ENCODE measurements at regions not wholly inside any gene's neighbourhood (a gene's known extent, or its start where the extent isn't known, plus 50 kb on each side); places are given as distances from the start of the nearest gene placed in this dataset.

- no peak for TF ChIP-seq ZBTB33 (IDR thresholded peaks at IDR 0.05; ENCODE audit: borderline replicate concordance, low read depth)
- no peak for TF ChIP-seq GATA2 (CRISPR knock-in tag; IDR thresholded peaks at IDR 0.05)
- TF ChIP-seq TEAD4 (IDR thresholded peaks at IDR 0.05; ENCODE audit: borderline replicate concordance, insufficient read depth) = no peak
- no peak for TF ChIP-seq EZH2phosphoT487 (IDR thresholded peaks at IDR 0.05; ENCODE audit: borderline replicate concordance, low read depth)
- TF ChIP-seq POLR2AphosphoS5 (IDR thresholded peaks at IDR 0.05; ENCODE audit: low read depth, low read length) = no peak
Observed at GRCh38 chr11:91902312-91902711, 322.3 kb upstream of the FAT3 start (continued).

- Histone ChIP-seq H3K36me3 (replicated peaks in 1 of 2; ENCODE audit: control insufficient read depth in 1 of 2, insufficient read depth in 2 of 2, low read length in 1 of 2) (no peaks in the 10 kb centered on the region), H3K27ac (ENCODE audit: low read depth in 2 of 2, low read length in 1 of 2) (no peak overlapping the region), H3K9me3 (no peaks in the 10 kb centered on the region), H4K20me1 (ENCODE audit: insufficient read depth) (no peaks in the 10 kb centered on the region), H3K4me3 (ENCODE audit: low read depth in 2 of 2, low read length in 1 of 2) (no peak overlapping the region), H3K9me2 (no peaks in the 10 kb centered on the region), H3K9ac (no peak overlapping the region), H3K27me3 (ENCODE audit: insufficient read depth) (no peaks in the 10 kb centered on the region), H3F3A (replicated peaks; ENCODE audit: insufficient read depth) (no peaks in the 10 kb centered on the region), H3K4me2 (no peak overlapping the region), H3K79me2 (ENCODE audit: insufficient read depth) (no peaks in the 10 kb centered on the region), H3K4me1 (ENCODE audit: control insufficient read depth in 1 of 2, insufficient read depth in 2 of 2, low read depth in 1 of 2, low read length in 1 of 2) (no peaks in the 10 kb centered on the region), H2AFZ (ENCODE audit: low read depth) (no peak overlapping the region)
- no peak for DNase-seq
- 40% methylated on average over 1 of the region's 1 CpG for WGBS (ENCODE audit: low lambda C conversion rate)
- ChIA-PET POLR2A (no interaction called here), CTCF (no interaction called here)
- TF ChIP-seq SMC3 (IDR thresholded peaks at IDR 0.05; ENCODE audit: low read depth, low read length) = no peak
- no peak for TF ChIP-seq SIN3A (IDR thresholded peaks at IDR 0.05; ENCODE audit: borderline replicate concordance, low read depth, low read length)
- TF ChIP-seq ZBTB33 (IDR thresholded peaks at IDR 0.05; ENCODE audit: borderline replicate concordance, low read depth) = no peak
- no peak for TF ChIP-seq RAD21 (IDR thresholded peaks at IDR 0.05; ENCODE audit: low read length)
- TF ChIP-seq GATA2 (CRISPR knock-in tag; IDR thresholded peaks at IDR 0.05) = no peak
- no peak for TF ChIP-seq FOXM1 (IDR thresholded peaks at IDR 0.05; ENCODE audit: low read depth)
- TF ChIP-seq NRF1 (IDR thresholded peaks at IDR 0.05; ENCODE audit: low read depth, low read length) = no peak
- TF ChIP-seq, protein P1, sequence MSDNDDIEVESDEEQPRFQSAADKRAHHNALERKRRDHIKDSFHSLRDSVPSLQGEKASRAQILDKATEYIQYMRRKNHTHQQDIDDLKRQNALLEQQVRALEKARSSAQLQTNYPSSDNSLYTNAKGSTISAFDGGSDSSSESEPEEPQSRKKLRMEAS (IDR thresholded peaks at IDR 0.05; ENCODE audit: low read depth) = no peak
- TF ChIP-seq, protein P2, sequence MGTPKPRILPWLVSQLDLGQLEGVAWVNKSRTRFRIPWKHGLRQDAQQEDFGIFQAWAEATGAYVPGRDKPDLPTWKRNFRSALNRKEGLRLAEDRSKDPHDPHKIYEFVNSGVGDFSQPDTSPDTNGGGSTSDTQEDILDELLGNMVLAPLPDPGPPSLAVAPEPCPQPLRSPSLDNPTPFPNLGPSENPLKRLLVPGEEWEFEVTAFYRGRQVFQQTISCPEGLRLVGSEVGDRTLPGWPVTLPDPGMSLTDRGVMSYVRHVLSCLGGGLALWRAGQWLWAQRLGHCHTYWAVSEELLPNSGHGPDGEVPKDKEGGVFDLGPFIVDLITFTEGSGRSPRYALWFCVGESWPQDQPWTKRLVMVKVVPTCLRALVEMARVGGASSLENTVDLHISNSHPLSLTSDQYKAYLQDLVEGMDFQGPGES (IDR thresholded peaks at IDR 0.05; ENCODE audit: low read depth, low read length) = no peak
- no peak for TF ChIP-seq GABPA (IDR thresholded peaks at IDR 0.05; ENCODE audit: low read depth)
- TF ChIP-seq EP300 (IDR thresholded peaks at IDR 0.05; ENCODE audit: borderline replicate concordance in 1 of 2, low read depth in 1 of 2, low read length in 1 of 2) = no peak
- TF ChIP-seq FOXJ3 (CRISPR knock-in tag; IDR thresholded peaks at IDR 0.05) = no peak
- no peak for TF ChIP-seq RXRA (IDR thresholded peaks at IDR 0.05; ENCODE audit: borderline replicate concordance, low read depth)
- TF ChIP-seq MEF2A (IDR thresholded peaks at IDR 0.05; ENCODE audit: borderline replicate concordance, low read depth) = no peak
- TF ChIP-seq USF2 (IDR thresholded peaks at IDR 0.05; ENCODE audit: borderline replicate concordance, low read depth, low read length) = no peak
- TF ChIP-seq FOSL2 (IDR thresholded peaks at IDR 0.05; ENCODE audit: borderline replicate concordance, low read depth) = no peak
- TF ChIP-seq, protein P3, sequence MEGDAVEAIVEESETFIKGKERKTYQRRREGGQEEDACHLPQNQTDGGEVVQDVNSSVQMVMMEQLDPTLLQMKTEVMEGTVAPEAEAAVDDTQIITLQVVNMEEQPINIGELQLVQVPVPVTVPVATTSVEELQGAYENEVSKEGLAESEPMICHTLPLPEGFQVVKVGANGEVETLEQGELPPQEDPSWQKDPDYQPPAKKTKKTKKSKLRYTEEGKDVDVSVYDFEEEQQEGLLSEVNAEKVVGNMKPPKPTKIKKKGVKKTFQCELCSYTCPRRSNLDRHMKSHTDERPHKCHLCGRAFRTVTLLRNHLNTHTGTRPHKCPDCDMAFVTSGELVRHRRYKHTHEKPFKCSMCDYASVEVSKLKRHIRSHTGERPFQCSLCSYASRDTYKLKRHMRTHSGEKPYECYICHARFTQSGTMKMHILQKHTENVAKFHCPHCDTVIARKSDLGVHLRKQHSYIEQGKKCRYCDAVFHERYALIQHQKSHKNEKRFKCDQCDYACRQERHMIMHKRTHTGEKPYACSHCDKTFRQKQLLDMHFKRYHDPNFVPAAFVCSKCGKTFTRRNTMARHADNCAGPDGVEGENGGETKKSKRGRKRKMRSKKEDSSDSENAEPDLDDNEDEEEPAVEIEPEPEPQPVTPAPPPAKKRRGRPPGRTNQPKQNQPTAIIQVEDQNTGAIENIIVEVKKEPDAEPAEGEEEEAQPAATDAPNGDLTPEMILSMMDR (IDR thresholded peaks at IDR 0.05) = no peak
- TF ChIP-seq CHD2 (IDR thresholded peaks at IDR 0.05; ENCODE audit: low read length, partially characterized antibody) = no peak
- TF ChIP-seq USF1 (IDR thresholded peaks at IDR 0.05; ENCODE audit: borderline replicate concordance, low read depth) = no peak
Observed at GRCh38 chr11:91880660-91881059, 344.0 kb upstream of the FAT3 start.

All from SK-N-SH (cell line).